Heart left ventricle (tissue), 16 donors: ENCODE measurements at regions not wholly inside any gene's neighbourhood (a gene's known extent, or its start where the extent isn't known, plus 50 kb on each side); places are given as distances from the start of the nearest gene placed in this dataset.
A peak's percentile ranks its signal among the peaks of the same experiment; 100 is the strongest.

Experiments
- ATAC-seq, 4 donors: fragments of 200-7000 bp; cut with Tn5 transposase; one replicate each; pipeline ENCODE4 v1.9.1; 2020 to 2022; ENCODE audit warnings: moderate library complexity in 4 of 4, mild to moderate bottlenecking in 3 of 4, moderate number of reproducible peaks in 1 of 4
- DNase-seq, 5 donors: peaks; one replicate each; pipeline ENCODE4 v3.0.0-alpha.2; 2020
- H3K27ac ChIP-seq, 12 donors: fragments of 200-600 bp; sonication (generic) in 4 of 12; one replicate each; pipeline versions ENCODE4 v1.5.0 to v1.8.0; 2016 to 2022; ENCODE audit warnings: mild to moderate bottlenecking in 2 of 12
- H3K27me3 ChIP-seq, 9 donors: fragments of 200-600 bp; sonication (generic) in 2 of 9; one replicate each; pipeline versions ENCODE4 v1.5.1 to v1.8.0; 2016 to 2022; ENCODE audit warnings: mild to moderate bottlenecking in 3 of 9
- H3K36me3 ChIP-seq, 9 donors: fragments of 200-600 bp; sonication (generic) in 2 of 9; one replicate each; pipeline versions ENCODE4 v1.5.0 to v1.8.0; 2018 to 2022; ENCODE audit warnings: mild to moderate bottlenecking in 2 of 9
- H3K4me1 ChIP-seq, 12 donors: fragments of 200-600 bp; sonication (generic) in 4 of 12; one replicate each; pipeline versions ENCODE4 v1.5.0 to v1.8.0; 2016 to 2022; ENCODE audit warnings: mild to moderate bottlenecking in 3 of 12
- H3K4me3 ChIP-seq, 12 donors: fragments of 200-600 bp; sonication (generic) in 4 of 12; one replicate each; pipeline versions ENCODE4 v1.5.0 to v1.8.0; 2017 to 2022; ENCODE audit warnings: mild to moderate bottlenecking in 9 of 12, moderate library complexity in 4 of 12
- H3K9me3 ChIP-seq, 12 donors: fragments of 200-600 bp; sonication (generic) in 4 of 12; one replicate each; pipeline versions ENCODE4 v1.5.0 to v1.8.0; 2016 to 2022; ENCODE audit warnings: mild to moderate bottlenecking in 1 of 12
- CTCF ChIP-seq, 12 donors: fragments of 200-600 bp; sonication (generic) in 4 of 12; IDR thresholded peaks; one replicate each; pipeline versions ENCODE4 v1.5.0 to v1.8.0; 2018 to 2022; ENCODE audit warnings: antibody characterized with exemption in 12 of 12, mild to moderate bottlenecking in 5 of 12
- POLR2A ChIP-seq, 2 donors: fragments of 450-650 bp; IDR thresholded peaks; one replicate each; pipeline ENCODE4 v1.6.1; 2017; ENCODE audit warnings: antibody characterized with exemption in 2 of 2, mild to moderate bottlenecking in 2 of 2, moderate library complexity in 2 of 2
- WGBS, 4 donors: extraction: QIAGEN DNeasy Blood & Tissue Kit in 2 of 4; methylation state at CpG; one replicate each; pipeline versions ENCODE4 v1.1.5 to v1.1.7; 2013 to 2018; 5-methylcytosine and 5-hydroxymethylcytosine counted together
- intact Hi-C, 10 donors: fragments of 100-400 bp; cut with DNase I; formaldehyde crosslinking; loops; one replicate each; pipeline versions ENCODE4 v1.11.1 to v1.14.2; 2022
- donor health status: ischemic (EF 13 %, LVEDD 7.1; RV severe dilation, severe dysfunction).
- donor health status: healthy with polysubstance abuse.
- donor health status: DM: no; HTN: yes; CAD: no.
- donor health status: DM: no; HTN: no; CAD: no.
- donor health status: ischemic (EF 25% LVEDD 6.9; RV normal size, moderate dysfunction).
- donor health status: ischemic (EF 25% LVEDD 5.7; RV mildly dilated, moderate dysfunction).
- donor health status: healthy.
- donor health status: DM: yes; HTN: yes; CAD: no.
- donor health status: ischemic (EF 35%, LVEDD 5.7; RV mildly dilated, moderate dysfunction).
- donor health status: nonischemic (EF 11% LVEDD 7.7; RV severe dilation, severe dysfunction).
- donor health status: DM: yes; HTN: yes; CAD: no.
- donor health status: PGD.
- donor health status: ischemic (EF 29% LVEDD 5.4; RV normal size, mild dysfunction).
- donor health status: nonischemic (EF 23%, LVEDD 6.1; RV moderate dilation, normal function).

DNA sequence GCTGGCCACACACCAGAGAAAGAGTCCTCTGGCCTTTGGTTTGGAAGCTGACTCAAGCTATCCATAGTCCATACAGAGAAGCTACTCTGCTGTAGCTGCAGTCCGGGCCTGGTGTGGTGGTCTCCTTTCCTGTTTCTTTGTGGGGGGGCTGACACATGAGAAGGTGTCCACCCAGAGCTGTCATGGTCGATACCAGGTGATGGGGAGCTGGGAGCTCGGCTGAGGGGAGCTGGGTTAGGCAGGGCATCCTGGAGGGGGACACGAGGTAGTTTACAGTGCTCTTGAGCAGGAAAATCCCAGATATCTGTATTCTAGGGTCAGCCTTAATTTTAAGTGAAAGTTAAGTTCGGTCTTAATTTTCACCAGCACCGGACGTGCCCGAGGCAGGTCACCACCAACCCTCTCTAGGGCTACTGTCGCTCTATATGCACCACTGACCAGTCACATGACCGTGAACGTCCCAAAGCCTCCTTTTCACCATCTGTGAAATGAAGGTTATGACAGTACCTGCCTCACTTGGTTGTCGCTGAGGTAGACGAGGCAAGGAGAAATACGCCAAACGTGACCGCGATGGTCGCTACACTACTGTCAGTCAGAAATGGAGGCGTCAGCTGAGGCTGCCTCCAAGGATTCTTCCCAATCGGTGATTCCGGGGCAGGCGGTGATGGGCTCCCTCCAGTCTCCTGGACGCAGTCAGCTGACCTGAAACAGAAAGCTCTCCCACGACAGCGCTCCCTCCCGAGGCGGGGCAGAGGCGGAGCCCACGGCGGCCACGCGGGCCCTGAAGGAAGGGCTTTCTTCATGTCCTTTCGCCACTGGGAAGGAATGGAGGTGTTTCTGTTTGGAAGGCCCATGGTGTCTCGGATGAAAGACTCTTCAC, 69.4 kb upstream of the SHH start:
- WGBS, 4 donors = 90 to 93% (median 91%) methylated on average over 26 to 34 of the region's 34 CpGs
- H3K27ac ChIP-seq = no peak overlapping the region

GRCh38 chr7:155880721-155881120, 68.5 kb upstream of the SHH start:
- no peak overlapping the region for H3K27ac ChIP-seq
- no peaks in the 10 kb centered on the region for H3K9me3 ChIP-seq
- peaks cover 0 to 4% (median 0%) of the 10 kb centered on the region in 9 donors for H3K27me3 ChIP-seq
- TF ChIP-seq CTCF (IDR thresholded peaks at IDR 0.05) = no peak
- no peak for TF ChIP-seq POLR2A (IDR thresholded peaks at IDR 0.05)
- ATAC-seq = no peak
- H3K4me1 ChIP-seq = peaks cover 0 to 6% (median 2%) of the 10 kb centered on the region in 12 donors
- DNase-seq = peak in 1 of 5 donors; percentile 0
- no peak overlapping the region for H3K4me3 ChIP-seq
- intact Hi-C loops = no loop called here
- 82 to 89% (median 88%) methylated on average over 7 of the region's 7 CpGs for WGBS, 4 donors
- H3K36me3 ChIP-seq = no peaks in the 10 kb centered on the region

More for the DNA sequence above, 69.4 kb upstream of the SHH start:
- Histone ChIP-seq H3K27me3 (peaks cover 0 to 3% (median 0%) of the 10 kb centered on the region in 9 donors), H3K4me3 (no peak overlapping the region), H3K9me3 (no peaks in the 10 kb centered on the region), H3K36me3 (no peaks in the 10 kb centered on the region), H3K4me1 (peaks cover 0 to 6% (median 2%) of the 10 kb centered on the region in 12 donors)
- intact Hi-C loops = no loop called here
- DNase-seq = no peak
- ATAC-seq = no peak
- TF ChIP-seq CTCF (IDR thresholded peaks at IDR 0.05) = no peak
- no peak for TF ChIP-seq POLR2A (IDR thresholded peaks at IDR 0.05)

DNA sequence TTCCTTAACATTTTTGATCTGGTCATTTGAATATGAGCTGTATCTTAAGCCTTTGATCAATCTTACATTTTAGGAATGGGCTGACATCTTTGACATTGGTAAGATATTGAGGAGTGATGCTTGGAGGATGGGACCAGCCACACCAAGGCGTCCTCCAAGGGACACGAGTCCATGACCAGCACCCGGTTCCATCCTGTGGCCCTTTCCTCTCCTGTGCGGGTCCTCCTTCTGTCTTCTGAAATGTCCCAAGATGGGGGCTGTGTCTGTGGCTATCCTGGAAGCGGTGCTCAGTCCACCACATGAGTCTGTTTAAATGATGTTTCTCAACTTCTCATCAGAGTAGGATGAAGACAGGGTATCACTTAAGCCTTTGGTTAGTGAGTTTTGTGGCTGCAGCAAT, 67.3 kb upstream of the SHH start:
- Histone ChIP-seq H3K4me1 (no peaks in the 10 kb centered on the region), H3K27ac (no peak overlapping the region), H3K9me3 (no peaks in the 10 kb centered on the region), H3K4me3 (no peak overlapping the region), H3K36me3 (no peaks in the 10 kb centered on the region), H3K27me3 (peaks cover 0 to 12% (median 0%) of the 10 kb centered on the region in 9 donors)
- intact Hi-C loops = no loop called here
- ATAC-seq (no peak), DNase-seq (peak in 1 of 5 donors; percentile 1)
- WGBS, 4 donors = 80 to 90% (median 83%) methylated on average over 5 of the region's 5 CpGs
- TF ChIP-seq CTCF (IDR thresholded peaks at IDR 0.05) = no peak
- no peak for TF ChIP-seq POLR2A (IDR thresholded peaks at IDR 0.05)

DNA sequence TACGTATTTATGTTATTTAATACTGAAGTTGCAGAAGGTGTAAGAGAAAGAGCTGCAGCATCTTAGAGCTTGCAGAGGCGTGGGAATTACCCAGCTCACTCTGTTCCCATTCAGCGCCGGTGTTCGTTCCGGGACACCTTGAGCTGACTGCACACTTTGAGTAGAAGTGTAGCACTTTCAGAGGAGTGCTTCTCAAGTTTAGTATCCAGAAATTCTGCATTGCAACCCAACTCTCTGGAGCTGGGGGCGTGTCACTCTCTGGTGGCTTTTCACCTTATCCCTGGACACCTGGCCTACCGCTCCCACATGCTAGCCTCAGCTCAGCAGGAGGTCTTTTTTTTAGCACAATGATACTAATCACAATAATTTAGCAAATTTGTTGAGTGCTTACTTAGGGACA, 66.4 kb upstream of the SHH start:
- intact Hi-C loops = no loop called here
- Histone ChIP-seq H3K27ac (no peak overlapping the region), H3K27me3 (peaks cover 0 to 12% (median 0%) of the 10 kb centered on the region in 9 donors), H3K4me3 (no peak overlapping the region), H3K9me3 (no peaks in the 10 kb centered on the region), H3K4me1 (no peaks in the 10 kb centered on the region), H3K36me3 (no peaks in the 10 kb centered on the region)
- ATAC-seq (no peak), DNase-seq (peak in 1 of 5 donors; percentile 17)
- 82 to 89% (median 88%) methylated on average over 8 of the region's 8 CpGs for WGBS, 4 donors
- no peak for TF ChIP-seq POLR2A (IDR thresholded peaks at IDR 0.05)
- TF ChIP-seq CTCF (IDR thresholded peaks at IDR 0.05) = no peak
